GM21786 (cell line): ENCODE measurements at regions not wholly inside any gene's neighbourhood (a gene's known extent, or its start where the extent isn't known, plus 50 kb on each side); places are given as distances from the start of the nearest gene placed in this dataset.
"Not testable (repeated sequence)": the region's sequence is repeated elsewhere in the genome, so short reads cannot be mapped to it uniquely, and the experiment has no call there.

ENCODE experiments used
- ATAC-seq: cut with Tn5 transposase; IDR thresholded peaks from one replicate; pipeline ENCODE4 v1.9.1; 2021; ENCODE audit not compliant: unreplicated experiment

DNA sequence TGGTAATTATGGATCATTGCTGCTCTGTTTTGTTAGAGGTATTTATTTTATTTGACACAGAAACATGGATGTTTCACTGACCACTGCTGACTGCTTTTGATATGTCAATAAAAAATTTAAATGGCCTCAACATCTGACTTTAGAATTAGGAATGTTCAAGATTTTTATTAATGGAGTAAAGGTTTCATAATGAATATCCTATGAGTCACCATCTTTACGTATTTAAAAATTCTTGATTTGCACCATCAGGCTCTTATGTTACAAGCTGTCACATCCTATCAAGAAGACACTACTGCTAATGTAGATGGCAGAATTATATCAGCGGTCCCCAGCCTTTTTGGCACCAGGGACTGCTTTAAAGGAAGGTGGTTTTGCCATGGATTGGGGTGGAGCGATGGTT lies 578.7 kb upstream of the NRP1 start:
- no peak for ATAC-seq

GRCh38 chr10:33909476-33909875 lies 575.0 kb upstream of the NRP1 start:
- ATAC-seq, result not testable (repeated sequence)

- no peak for ATAC-seq
These were observed 566.7 kb upstream of the NRP1 start for GRCh38 chr10:33901166-33901565.

GRCh38 chr10:33900596-33900995 lies 566.1 kb upstream of the NRP1 start:
- no peak for ATAC-seq

- ATAC-seq, result no peak
These were observed 565.4 kb upstream of the NRP1 start for GRCh38 chr10:33899578-33900531.

DNA sequence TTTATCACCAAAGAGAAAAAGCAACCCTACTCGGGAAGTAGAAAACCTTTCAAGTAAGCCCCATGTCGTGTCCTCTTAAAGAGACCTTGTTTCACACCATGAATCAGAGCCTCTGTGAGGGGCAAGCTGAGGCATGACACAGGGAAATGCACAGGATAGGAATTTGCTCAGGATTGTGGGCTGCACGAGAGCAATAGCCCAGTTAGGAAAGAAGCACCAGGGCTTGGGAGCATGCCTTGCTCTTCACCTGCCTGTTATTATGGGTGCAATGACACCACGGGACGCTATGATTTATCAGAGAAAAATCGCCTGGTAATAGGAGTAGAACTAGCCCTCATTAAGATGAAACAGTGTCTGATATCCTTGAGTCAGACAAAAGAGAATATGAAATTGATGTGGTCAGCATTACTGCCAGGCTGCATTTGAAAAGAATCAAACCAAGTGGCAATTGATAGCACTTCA lies 562.9 kb upstream of the NRP1 start:
- no peak for ATAC-seq

GRCh38 chr10:33893506-33893905 lies 559.0 kb upstream of the NRP1 start:
- no peak for ATAC-seq

DNA sequence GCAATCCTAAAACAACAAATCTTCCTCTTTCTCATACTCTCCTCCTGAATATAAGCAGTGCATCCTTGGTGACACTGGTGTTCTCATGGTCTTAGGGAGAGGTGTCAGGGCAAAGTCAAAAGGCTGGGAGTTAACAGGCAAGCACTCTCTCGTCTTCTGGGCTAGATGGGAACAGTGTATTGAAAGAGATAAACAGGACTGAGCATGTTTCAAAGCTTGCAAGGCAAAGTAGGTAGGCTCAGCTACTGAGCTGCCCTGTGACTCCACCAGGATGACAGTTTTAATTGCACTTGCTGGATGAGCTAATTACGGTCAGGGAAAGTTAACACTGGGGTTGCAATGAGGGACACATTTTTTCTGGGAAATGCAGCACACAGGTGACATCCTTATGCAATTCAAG lies 554.9 kb upstream of the NRP1 start:
- ATAC-seq, result no peak

DNA sequence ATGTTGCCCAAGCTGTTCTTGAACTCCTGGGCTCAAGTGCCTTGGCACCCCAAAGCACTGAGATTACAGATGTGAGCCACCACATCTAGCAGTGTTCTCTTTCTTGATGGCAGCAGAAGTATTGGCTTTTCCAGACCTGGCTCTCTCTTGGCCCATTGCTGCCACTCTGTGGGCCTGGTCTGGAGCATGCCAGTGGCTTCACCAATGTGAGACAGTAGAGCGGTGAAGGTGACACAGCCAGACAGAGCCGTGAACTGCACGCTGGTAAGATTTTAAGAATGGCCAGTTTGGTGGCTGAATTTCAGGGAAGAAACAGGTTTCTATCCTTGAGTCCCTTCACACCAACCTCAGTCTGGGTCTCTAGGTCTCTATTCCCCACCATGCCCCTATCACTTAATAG lies 552.7 kb upstream of the NRP1 start:
- ATAC-seq, result no peak

- ATAC-seq, result no peak
These were observed 551.8 kb upstream of the NRP1 start for GRCh38 chr10:33886299-33886698.

GRCh38 chr10:33884604-33885003 lies 550.1 kb upstream of the NRP1 start:
- ATAC-seq, result no peak

- ATAC-seq, result no peak
These were observed 549.4 kb upstream of the NRP1 start for GRCh38 chr10:33883881-33884280.

GRCh38 chr10:33882996-33883395 lies 548.5 kb upstream of the NRP1 start:
- no peak for ATAC-seq

GRCh38 chr10:33880291-33880690 lies 545.8 kb upstream of the NRP1 start:
- ATAC-seq, result no peak

DNA sequence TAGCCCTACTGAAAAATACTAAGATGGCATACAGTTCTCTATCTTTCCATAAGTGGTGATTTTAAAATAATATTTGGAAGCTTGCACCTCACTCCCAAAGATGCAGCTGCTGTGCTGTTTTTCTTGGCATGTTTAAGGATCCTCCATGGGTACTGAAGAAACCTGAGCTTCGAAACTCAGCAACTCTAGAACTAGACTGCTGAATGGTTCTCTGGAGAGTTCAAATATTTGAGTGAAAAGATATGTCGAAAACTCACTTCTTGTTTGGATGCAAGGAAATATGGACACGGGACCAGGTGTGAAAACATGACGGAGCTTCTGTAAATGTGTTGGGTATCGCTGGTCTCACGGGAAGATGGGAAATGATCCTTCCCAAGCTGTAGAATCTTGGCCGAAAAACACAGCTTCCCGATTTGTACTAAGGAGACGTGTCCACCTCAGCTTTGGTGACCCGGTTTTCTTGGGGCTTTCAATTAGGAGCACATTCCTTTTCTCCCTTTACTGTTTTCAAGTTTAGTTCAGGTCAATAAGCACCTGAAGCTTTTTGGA lies 543.8 kb upstream of the NRP1 start:
- no peak for ATAC-seq

DNA sequence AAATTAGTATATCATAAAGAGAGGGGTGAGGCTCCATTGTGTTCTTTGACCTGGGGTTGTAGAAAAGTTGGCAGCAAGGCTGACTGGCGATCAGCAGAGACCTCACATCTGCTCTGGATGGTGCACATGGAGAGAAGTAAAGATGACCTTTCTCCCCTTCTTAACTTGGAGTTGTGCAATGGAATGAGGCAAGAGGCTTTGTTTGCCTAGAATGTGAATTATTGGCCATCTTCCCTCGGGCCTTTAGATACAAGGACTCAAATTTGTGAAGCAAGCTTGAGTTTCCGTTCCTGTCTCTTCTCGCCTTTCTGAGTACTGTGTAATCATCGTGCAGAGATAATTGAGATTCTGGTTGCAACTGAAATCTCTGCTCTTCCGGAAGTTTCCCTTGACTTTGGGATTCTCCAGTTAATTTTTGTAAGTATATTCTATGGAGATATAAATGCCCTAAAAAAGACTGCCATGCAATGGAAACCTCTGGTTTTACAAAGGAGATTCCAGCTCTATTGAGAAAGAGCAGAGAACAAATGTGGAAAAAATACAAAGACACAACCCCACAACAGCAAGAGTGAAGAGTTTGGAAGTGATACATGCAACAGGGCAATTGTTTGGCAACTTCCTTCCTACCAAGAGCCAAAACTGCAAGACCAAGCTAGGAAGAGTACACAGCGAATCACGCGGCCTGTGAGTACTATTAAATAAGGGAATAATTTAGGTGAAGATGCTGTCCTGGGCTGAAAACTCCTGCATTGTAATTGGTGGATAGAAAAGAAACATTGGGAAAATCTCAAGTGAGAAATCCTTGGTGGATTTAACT lies 542.3 kb upstream of the NRP1 start:
- ATAC-seq, result no peak

- no peak for ATAC-seq
These were observed 541.6 kb upstream of the NRP1 start for GRCh38 chr10:33875924-33876583.

- ATAC-seq, result no peak
These were observed 536.8 kb upstream of the NRP1 start for GRCh38 chr10:33871061-33871956.

DNA sequence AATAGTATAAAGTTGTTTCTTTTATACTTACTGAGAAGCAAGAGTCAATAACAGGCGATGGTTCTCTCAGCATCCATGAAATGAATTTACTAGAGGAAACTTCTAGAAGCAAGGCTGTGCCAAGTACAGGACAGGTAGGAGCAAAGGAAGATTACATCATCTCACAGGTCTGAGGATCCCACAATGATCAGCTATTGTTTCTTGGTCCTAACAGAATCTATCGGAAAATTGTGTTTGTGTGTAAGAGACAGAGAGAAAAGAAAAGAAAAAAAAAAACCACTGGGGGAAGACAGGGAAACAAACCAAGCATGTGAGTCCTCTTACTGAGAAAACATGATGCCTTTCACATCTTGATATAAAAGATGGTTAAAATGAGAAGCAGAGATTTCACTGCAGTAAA lies 535.0 kb upstream of the NRP1 start:
- no peak for ATAC-seq

DNA sequence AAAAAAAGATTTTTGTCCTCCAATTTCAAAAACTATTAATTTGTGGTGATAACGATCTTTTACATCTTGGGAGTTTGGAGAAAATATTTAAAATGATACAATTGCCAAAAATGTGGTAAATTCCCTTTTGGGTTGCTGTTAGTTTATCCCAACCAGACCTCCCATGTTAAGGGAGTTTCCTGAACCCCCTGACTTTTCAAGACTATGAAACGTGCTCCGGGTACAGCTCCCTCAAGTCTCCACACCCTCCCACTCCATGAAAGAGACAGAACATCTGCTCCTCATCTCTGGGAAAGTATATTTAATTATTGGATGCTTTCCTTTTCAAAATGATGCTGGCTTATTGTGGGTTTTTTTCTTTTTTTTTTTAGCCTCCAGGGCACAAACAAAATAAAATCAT lies 534.6 kb upstream of the NRP1 start:
- no peak for ATAC-seq
